ENCODE measurements at regions not wholly inside any gene's neighbourhood (a gene's known extent, or its start where the extent isn't known, plus 50 kb on each side); places are given as distances from the start of the nearest gene placed in this dataset.

GRCh38 chr18:76771192-76771799 is 51.1 kb upstream of the ZNF236 start:
- no peak for DNase-seq

- DNase-seq = no peak
Observed at GRCh38 chr18:76767954-76768353, 54.4 kb upstream of the ZNF236 start.

- no peak for DNase-seq
Observed at GRCh38 chr18:76766429-76766828, 55.9 kb upstream of the ZNF236 start.

- no peak for DNase-seq
Observed at GRCh38 chr18:76765649-76766048, 56.7 kb upstream of the ZNF236 start.

GRCh38 chr18:76764291-76764901 is 58.0 kb upstream of the ZNF236 start:
- DNase-seq = no peak

- DNase-seq = no peak
Observed at GRCh38 chr18:76759056-76759455, 63.3 kb upstream of the ZNF236 start.

- DNase-seq = no peak
Observed at GRCh38 chr18:76757925-76758324, 64.4 kb upstream of the ZNF236 start.

GRCh38 chr18:76757335-76757734 is 65.0 kb upstream of the ZNF236 start:
- no peak for DNase-seq

GRCh38 chr18:76756531-76757253 is 65.7 kb upstream of the ZNF236 start:
- no peak for DNase-seq

- DNase-seq = no peak
Observed at GRCh38 chr18:76754351-76754750, 68.0 kb upstream of the ZNF236 start.

GRCh38 chr18:76752400-76752799 is 70.0 kb upstream of the ZNF236 start:
- DNase-seq = no peak

GRCh38 chr18:76750917-76751890 is 71.2 kb upstream of the ZNF236 start:
- no peak for DNase-seq

GRCh38 chr18:76750269-76750668 is 72.1 kb upstream of the ZNF236 start:
- no peak for DNase-seq

- DNase-seq = no peak
Observed at GRCh38 chr18:76747676-76748075, 74.7 kb upstream of the ZNF236 start.

- no peak for DNase-seq
Observed at GRCh38 chr18:76741346-76741745, 81.0 kb upstream of the ZNF236 start.

GRCh38 chr18:76736309-76736708 is 86.0 kb upstream of the ZNF236 start:
- no peak for DNase-seq

GRCh38 chr18:76730901-76731300 is 91.5 kb upstream of the ZNF236 start:
- DNase-seq = no peak

- DNase-seq = no peak
Observed at GRCh38 chr18:76727589-76727988, 94.8 kb upstream of the ZNF236 start.

GRCh38 chr18:76725445-76725844 is 96.9 kb upstream of the ZNF236 start:
- DNase-seq = no peak

GRCh38 chr18:76722224-76723061 is 99.9 kb upstream of the ZNF236 start:
- no peak for DNase-seq

GRCh38 chr18:76721207-76721996 is 101.0 kb upstream of the ZNF236 start:
- DNase-seq = no peak

Data from amniotic stem cell (primary cell).